Embryonic facial prominence (tissue), 1 donor: ENCODE measurements at regions not wholly inside any gene's neighbourhood (a gene's known extent, or its start where the extent isn't known, plus 50 kb on each side); places are given as distances from the start of the nearest gene placed in this dataset.

ENCODE experiments used
- DNase-seq: peaks from one replicate; pipeline ENCODE4 v3.0.0-alpha.2; 2016; ENCODE audit errors: extremely low spot score

DNA sequence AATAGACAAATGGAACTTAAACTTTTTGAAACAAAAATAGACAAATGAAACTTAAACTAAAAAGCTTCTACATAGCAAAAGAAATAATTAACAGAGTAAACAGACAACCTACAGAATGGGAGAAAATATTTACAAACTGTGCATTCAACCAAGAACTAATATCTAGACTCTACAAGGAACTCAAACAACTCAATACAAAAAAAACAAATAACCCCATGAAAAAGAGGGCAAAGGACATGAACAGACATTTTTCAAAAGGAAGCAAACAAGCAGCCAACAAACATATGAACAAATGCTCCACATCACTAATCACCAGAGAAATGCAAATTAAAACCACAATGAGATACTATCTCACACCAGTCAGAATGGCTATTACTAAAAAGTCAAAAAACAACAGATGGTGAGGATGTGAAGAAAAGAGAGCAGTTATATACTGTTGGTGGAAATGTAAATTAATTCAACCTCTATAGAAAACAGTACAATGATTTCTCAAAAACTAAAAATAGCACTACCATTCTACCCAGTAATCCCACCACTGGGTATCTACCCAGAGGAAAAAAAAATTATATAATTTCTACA, 170.8 kb upstream of the RGMB start:
- no peak for DNase-seq

DNA sequence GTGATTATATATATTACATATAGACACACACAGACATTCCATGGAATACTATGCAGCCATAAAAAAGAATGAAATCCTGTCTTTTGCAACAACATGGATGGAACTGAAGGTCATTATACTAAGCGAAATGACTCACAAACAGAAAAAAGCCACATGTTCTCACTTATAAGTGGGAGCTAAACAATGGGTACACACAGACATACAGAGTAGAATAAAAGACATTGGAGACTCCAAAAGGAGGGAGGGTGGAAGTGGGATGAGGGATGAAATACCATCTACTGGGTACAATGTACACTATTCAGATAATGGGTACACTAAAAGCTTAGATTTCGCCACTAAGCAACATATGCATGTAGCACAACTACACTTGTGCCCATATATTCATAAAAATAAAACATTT, 170.0 kb upstream of the RGMB start:
- DNase-seq = no peak

DNA sequence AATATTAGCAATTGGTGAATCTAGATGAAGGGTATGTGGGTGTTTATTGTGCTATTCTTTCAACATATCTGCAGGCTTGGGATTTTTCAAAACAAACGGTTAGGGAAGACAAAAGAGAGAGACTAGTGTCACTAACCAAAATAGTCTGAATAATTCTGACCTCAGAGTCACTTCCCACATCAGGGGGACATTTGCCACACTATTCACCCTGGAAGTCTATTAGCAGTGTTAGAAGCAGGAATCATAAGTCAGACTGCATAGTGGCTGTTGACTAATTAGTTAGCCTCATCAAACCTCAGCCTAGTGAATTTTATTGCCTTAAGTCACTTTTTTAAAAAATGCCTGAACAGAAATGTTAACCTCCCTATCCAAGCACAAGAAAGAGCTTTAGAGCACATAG, 169.2 kb upstream of the RGMB start:
- no peak for DNase-seq

DNA sequence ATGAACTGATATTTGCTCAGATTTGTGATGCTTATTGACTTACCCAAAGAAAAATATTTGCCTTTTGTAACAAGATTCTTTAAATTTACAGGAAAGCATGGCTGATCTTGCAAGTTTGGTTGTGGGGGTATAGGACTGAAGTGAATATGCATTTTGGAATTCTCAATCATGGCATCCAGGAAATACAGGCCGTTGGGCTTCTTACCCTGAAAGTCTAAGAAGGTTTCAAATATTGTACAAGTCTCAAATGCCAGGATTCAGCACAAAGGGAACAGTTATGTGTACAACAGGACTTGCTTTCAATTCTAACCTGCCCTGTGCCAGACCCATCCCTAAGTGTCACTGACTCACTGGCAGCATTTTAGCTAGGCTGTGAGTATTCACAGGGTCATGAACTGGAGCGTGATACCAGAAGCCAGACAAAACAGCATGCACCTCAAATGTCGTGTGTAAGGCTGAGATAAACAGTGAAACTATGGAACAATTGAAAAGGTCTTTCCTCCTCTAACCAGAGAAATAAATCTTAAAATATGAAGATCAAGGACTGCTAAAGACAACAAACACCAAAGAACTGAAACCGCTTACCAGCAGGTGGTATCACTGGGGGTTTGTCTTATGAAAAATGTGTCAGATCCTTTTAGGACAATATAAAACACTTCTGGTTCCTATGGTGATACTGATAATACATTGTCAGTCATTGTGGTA, 168.6 kb upstream of the RGMB start:
- DNase-seq = no peak

DNA sequence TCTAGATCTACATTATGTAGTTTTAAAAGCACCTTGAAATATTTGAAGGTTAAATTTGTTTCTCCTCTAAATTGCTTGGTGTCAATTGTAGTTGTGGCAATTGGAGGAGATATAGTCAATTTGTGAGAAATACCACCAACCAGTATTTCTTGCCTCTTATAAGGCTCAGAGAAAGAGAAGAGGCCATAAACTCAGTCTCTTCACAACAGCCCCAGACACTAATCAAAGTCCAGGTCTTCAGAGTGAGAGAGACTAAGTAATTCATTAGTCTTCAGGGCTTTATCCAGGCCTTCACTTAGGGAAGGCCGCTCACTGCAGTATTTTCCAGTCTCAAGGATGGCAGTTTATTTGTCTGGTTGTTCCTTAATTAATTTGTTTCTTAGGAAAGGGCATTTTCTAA, 168.0 kb upstream of the RGMB start:
- DNase-seq = no peak

DNA sequence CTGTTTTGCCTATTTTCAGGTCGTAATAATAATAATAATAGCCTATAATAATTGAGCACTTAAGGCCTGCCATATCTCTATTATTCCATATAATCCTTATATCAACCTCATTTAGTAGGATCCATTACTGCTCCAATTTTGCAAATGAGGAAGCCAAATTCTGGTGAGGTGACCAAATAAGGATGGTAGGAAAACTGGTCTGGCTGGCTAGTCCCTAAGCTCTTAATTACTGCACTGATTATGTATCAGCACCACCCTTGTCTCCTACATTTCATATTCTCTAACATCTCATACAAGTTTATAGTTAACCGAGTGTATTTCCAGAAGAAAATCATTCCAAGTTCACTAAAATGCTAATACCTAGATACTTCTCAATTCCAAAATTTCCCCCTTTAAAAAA, 166.5 kb upstream of the RGMB start:
- no peak for DNase-seq

DNA sequence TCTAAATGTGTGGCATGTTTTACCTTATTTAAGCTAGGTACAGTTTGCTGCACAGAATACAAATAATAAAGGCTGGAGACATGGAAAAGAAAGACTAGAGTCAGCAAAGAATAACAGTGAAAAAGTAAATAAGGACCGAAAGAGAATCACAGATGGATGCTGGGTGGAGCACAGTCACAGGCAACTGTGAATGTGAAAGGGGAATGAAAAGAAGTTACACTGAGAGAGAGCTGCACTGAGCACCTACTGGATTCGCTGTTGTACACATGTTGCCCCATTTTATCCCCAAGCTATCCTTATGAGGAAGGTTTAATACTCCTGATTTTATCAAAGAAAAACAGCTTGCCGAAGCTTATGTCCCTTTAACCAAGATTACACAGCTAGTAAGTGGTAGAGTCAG, 165.4 kb upstream of the RGMB start:
- no peak for DNase-seq

DNA sequence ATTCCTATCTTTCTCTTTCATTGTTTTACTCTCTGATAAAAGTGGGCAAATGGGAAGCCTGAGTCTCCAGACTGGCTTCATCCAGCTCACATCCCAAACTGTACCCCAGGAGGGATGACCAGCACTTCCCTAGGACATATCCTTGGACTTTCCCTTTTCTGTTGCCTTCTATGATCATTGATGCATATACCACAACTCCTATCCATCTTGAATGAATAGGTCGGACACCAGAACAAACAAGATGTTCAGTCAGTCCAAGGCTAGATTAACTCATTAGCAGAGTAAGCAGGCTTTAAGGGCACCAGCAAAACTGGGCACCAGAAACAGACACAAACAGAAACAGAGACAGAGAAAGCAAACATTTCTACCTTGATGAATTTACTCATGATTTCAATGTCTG, 159.1 kb upstream of the RGMB start:
- DNase-seq = no peak

DNA sequence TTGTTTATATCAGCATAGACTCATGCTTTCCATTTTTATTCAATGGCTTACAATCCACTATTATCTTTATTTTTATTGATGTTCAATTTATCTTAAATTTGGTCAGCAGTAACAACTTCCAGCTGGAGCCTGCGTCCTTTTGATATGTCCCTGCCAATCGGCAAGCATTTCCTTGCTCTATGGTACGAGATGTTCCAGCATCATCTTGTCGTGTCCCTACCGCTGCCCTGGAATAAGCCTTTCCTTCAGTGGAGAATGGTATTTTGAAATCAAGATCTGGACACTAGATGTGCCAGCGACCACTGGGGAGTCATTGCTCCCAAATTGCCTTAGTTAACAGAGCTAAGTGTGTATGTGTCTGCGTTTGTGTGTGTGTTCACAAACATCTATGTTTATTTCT, 151.6 kb upstream of the RGMB start:
- no peak for DNase-seq

DNA sequence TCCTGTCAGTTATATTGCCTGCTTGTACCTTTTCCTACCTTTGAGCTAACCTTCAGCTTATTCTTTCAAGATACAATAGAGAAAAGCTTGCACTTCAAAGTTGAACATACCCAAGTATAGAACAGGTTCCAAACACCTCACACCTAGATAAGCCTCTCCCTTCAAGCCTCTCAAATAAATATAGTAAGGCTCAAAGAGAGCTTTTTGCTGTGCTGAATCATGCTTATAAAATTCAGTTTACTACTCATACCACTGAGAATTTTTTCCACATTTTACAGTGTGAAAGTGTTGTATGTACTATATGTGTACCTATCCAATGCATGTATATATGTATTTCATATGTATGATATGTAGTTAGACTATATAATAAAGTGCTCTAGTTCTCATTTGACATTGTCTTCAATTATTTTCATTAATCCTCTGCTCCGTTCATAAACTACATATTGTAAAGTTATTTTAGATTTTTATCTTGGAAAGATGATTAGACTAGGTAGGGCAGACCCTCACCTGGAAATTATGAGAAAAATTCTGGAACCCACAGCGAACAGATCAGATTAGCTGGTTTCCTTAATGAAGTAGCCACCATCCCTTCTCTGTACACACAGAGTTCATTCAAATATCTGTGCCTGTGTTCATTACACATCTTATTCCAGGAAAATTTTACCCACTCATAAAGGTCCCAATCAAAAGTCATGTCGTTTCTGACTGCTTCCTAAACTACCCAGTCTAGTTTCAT, 149.2 kb upstream of the RGMB start:
- no peak for DNase-seq

DNA sequence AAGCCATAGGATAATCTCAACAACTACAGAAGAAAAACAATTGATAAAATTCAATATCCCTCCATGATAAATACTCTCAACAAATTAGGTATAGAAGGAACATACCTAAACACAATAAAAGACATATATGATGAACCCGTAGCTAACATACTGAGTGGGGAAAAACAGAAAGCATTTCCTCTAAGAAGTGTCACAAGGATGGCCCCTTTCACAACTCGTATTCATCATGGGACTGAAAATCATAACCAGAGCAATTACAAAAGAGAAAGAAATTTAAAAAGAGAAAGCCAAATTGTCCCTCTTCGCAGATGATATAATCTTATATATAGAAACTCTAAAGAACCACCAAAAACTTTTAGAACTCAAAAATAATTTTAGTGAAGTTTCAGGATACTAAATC, 146.3 kb upstream of the RGMB start:
- DNase-seq = no peak

DNA sequence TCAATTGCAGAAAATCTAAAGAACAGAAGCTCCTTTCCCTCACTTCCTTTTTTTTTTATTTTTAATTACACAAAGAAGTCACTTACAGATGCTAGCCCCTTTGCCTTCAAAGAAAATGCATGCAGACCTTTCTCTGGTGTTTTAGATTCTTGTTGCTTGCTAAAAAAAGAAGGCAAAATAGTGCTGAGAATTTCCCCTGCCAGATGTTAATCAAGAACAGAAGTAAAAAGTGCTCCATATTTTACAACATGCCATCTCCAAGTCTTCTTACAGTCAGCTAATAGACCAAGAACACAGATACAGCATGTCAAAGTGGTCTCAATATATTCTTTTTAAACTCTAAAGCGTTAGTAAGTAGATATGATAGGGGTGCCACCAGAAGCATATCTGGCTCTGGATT, 142.8 kb upstream of the RGMB start:
- no peak for DNase-seq

DNA sequence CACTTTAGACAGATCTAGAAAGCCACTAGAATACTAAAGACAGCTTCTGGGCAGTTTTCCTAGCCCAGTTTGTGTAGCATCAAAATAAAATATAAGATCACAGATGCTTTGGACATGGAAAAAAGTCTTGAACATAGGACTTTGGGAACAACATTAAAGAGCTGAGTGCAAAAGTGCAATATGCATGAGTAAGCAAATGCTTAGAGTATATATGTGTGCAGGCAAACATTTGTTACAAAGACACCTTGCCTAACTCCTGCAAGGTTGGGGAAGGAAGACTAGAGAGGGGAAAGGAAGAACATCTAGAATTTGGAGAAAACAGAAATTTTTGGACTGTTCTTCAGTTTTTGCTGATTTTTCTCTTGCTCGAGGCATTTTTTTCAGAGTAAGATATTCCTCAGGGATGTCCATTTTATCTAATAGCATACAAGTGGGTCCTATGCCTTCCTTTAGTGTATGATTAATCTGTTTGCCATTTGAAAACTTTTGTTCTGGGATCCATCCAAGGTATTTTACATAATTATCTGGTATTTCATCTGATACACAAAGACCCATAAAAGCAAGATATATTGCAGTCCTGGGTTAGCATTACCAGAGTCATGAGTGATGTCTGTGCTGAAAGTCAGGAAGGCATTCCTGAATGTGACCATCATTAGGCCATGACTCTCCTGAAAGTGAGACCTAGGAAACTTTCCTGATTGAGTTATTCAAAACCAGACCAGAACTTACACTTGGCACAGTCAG, 142.0 kb upstream of the RGMB start:
- no peak for DNase-seq

DNA sequence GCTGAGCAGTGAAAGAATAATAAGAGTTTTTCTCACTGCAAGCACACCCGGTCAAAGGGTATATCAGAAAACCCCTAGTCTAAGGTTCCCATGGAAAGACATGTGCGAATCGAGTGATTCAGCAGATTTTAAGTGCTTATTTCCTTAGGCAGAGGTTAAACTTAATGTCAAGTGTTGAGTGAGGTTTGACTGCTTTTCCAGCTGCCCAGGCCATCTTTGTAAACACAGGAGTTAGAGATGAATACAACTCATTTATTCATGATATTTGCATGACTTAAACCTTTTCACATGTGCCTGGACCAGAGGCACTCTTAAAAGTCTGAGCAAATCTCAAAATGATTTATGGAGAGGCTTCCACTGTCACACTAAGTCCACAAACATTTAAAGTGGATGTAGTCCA, 137.8 kb upstream of the RGMB start:
- DNase-seq = no peak

DNA sequence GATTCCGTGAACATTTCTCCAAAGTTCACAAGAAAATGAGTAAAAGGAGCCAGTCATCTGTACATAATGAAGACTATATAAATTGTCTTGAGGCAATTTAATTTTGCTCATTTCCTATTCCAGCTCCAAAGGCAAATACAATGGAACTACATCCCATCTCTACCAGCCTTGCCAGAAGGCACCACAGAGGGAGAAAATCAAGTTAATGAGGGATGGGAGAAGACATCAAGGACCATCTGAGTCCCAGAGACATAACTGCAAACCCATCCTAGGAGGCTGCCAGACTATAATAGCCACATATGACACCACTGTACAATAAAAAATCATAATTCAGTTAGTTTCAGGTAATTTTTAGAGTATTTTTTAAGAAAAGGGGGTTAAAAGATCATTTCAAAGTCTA, 136.3 kb upstream of the RGMB start:
- no peak for DNase-seq

DNA sequence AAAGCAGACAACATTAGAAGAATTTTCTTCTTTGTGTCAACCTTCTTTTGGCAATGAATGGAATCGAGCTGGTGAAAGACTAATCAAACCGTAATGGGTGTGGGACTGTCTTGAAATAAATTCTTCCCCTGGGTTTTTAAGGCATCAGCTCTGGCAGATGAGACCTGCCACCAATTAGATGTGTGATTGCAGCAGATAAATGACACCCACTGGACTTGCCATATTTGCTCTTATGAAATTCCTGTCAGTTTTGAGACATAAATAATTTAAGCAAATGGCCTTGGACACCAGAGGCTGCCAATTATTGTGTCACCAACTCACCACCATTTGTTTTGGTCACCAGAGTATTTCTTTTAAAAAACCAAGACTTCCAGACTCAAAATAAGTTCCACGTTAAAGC, 135.9 kb upstream of the RGMB start:
- DNase-seq = no peak

DNA sequence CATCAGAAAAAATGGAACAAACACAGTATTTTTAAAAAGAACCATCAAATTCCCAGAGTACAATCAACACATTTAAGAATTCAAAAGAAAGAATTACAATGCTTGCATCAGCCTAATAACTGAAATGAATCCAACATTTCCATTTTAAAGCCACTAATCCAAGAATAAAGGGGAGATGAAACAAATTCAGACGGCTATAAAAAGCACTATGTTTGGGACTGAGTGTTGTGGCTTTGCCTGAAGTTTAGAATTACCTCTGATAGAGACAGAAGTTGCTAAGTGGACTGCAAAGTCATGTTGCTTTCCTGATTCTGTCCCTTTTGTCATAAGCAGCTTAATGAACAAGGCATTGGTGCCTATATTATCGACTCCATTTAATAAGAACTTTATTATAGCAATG, 135.4 kb upstream of the RGMB start:
- no peak for DNase-seq

DNA sequence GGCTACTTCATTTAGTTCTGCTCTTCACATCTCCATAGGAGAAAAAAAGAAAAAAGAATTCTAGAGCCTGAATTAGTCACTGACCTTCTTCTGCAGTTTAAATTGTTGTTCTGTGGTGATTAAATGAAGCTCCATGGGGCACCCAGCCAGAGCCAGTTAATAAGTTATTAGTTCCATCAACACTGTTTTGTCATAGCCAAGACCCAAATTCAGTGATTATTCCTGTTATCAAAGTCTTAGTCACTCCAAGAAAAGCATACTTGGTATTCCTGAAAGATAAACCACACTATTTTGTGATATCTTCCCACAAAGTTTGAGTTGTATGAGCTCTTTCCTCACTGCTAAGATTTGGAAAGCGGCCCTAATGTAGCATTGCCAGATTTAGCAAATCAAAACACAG, 134.8 kb upstream of the RGMB start:
- DNase-seq = no peak

DNA sequence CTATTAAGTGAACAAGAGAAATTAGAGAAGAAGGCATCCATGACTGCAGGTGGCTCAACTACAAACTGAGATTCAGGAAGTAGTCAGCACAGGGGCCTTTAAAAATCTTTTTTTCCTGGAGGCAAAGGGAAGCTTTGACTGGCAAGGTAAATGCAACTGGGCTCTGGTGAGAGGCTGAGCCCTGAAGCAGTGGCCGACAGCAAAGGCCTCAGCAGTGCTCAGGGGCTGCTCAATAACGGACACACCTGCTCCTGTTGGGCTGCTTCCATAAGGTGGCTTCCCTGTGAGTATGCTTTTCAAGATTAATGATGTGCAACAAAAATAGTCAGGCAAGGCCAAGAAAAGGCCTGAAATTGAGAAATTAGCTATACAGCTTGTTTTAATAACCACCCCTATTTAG, 134.2 kb upstream of the RGMB start:
- DNase-seq = no peak

DNA sequence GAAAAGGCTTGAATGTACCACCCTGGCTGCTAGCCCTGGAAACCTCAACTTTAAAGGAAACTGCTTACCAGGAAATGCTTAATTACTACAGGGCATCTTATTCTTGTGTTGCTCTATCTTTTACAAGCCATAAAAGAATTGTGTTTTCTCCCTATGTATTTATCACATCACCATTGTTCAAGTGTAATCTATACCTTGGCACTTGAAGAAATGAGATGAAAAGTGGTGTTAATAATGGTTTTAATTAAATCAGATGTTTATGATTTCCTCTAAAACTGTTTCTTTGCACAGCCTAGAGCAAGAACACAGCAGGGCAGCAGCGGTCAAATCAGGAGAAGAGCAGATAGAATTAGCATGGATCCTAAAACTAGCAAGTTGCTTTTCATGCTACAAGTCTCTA, 131.8 kb upstream of the RGMB start:
- no peak for DNase-seq

DNA sequence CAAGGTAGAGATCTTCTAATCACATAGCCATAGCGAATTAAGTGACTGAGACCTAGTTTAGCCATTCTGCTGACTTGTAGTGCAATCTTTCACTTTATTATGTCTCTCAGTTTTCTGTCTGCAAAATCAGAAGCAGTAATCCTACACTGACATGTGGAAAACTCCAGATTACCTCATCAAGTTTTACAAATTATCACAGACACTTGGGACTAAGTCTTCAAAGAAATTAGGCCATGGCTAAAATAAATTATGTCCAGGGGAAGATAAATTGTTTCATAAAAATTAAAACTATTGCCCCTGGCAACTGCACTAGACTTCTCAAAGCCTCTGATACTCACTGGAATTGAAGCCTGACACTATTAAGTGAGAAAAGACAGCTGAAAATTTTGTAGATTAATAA, 129.9 kb upstream of the RGMB start:
- DNase-seq = no peak

DNA sequence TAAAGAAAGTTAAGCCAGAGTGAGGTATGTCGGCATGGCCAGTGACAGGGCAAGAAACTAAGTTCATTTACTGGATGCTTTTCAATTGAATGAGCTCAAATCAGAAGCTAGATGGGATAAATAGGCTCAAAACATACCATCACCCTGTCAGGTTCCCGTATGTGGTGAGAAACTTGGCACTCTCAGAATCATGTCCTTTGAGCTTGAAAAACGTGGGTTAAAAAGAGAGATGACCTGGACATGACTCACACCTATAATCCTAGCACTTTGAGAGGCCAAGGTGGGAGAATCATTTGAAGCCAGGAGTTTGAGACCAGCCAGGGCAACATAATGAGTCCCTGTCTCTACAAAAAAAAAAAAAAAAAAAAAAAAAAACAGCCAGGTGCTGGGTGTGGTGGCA, 121.7 kb upstream of the RGMB start:
- no peak for DNase-seq
